A549 (cell line): ENCODE measurements at regions not wholly inside any gene's neighbourhood (a gene's known extent, or its start where the extent isn't known, plus 50 kb on each side); places are given as distances from the start of the nearest gene placed in this dataset.

Experiments used
- BHLHE40 ChIP-seq: IDR thresholded peaks from 2 replicates; pipeline ENCODE4 v1.6.1; 2012; ENCODE audit warnings: low read depth, low read length, inconsistent platforms
- JUN ChIP-seq, 2 experiments: fragments of >200 bp; sonication (Bioruptor Twin); formaldehyde crosslinking; IDR thresholded peaks; 2 replicates in 1 of 2; 3 replicates in 1 of 2; pipeline ENCODE4 v1.6.1; 2016 to 2017
- NR3C1 ChIP-seq: fragments of >200 bp; sonication (Bioruptor Twin); formaldehyde crosslinking; IDR thresholded peaks from 3 replicates; pipeline ENCODE4 v1.6.1; 2017
- PHF8 ChIP-seq: fragments of 200-600 bp; sonication (generic); IDR thresholded peaks from 2 replicates; pipeline ENCODE4 v1.6.1; 2016; ENCODE audit warnings: low read depth, mild to moderate bottlenecking, antibody characterized with exemption, moderate library complexity, borderline replicate concordance
- POLR2A ChIP-seq: IDR thresholded peaks from 2 replicates; pipeline ENCODE4 v1.6.1; 2012; ENCODE audit warnings: mild to moderate bottlenecking, low read length
- POLR2AphosphoS2 ChIP-seq: conservative IDR thresholded peaks from 2 replicates; pipeline ENCODE4 v1.6.1; 2012; ENCODE audit warnings: low read length, improper control_type of control experiment, inconsistent platforms
- RAD21 ChIP-seq, 2 experiments: fragments of >200 bp in 1 of 2; sonication (Bioruptor Twin) in 1 of 2; formaldehyde crosslinking in 1 of 2; IDR thresholded peaks in 1 of 2; conservative IDR thresholded peaks in 1 of 2; 2 replicates in 1 of 2; 3 replicates in 1 of 2; pipeline ENCODE4 v1.6.1; 2012 to 2018; ENCODE audit warnings: inconsistent platforms in 1 of 2
- RARB ChIP-seq: fragments of 250-450 bp; sonication (Bioruptor Pico); IDR thresholded peaks from 2 replicates; pipeline ENCODE4 v1.8.0; 2021; ENCODE audit warnings: mild to moderate bottlenecking, moderate library complexity
- RCOR1 ChIP-seq: fragments of 150-350 bp; IDR thresholded peaks from 2 replicates; pipeline ENCODE4 v1.6.1; 2014; ENCODE audit warnings: antibody characterized with exemption, low read length, low read depth
- SREBF2 ChIP-seq: fragments of 450-650 bp; IDR thresholded peaks from 2 replicates; pipeline ENCODE4 v1.6.1; 2014; ENCODE audit warnings: mild to moderate bottlenecking, moderate library complexity
- ZFP36 ChIP-seq: fragments of 450-650 bp; IDR thresholded peaks from 2 replicates; pipeline ENCODE4 v1.6.1; 2014; ENCODE audit warnings: borderline replicate concordance; ENCODE audit not compliant: partially characterized antibody
- TF ChIP-seq, protein P1 (sequence below): fragments of >200 bp; sonication (Bioruptor Twin); formaldehyde crosslinking; IDR thresholded peaks from 3 replicates; pipeline ENCODE4 v1.5.1; 2016
- TF ChIP-seq, protein P2 (sequence below): fragments of 200-600 bp; sonication (generic); IDR thresholded peaks from 2 replicates; pipeline ENCODE4 v1.6.1; 2016; ENCODE audit warnings: antibody characterized with exemption, mild to moderate bottlenecking, moderate library complexity
- TF ChIP-seq, protein P3 (sequence below): IDR thresholded peaks from 2 replicates; pipeline ENCODE4 v1.6.1; 2012

DNA sequence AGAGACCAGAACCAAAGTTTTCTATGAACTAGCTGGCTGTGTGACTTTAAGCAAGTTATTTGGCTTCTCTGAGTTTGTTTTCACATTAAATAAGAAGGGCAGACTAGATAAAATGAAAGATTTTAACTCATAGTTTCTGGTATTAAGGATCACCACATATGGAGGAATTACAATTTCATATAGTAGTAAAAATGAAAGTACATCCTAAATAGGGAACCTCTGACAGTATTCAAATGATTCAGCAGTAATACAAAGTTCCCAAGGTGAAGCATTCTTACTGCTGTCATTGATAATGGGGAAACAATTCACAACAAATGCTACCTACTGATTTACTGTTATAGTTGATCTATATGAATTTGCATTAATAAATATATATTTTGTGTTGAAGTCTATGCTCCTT is 170.3 kb upstream of the VRK2 start:
- TF ChIP-seq, protein P1, sequence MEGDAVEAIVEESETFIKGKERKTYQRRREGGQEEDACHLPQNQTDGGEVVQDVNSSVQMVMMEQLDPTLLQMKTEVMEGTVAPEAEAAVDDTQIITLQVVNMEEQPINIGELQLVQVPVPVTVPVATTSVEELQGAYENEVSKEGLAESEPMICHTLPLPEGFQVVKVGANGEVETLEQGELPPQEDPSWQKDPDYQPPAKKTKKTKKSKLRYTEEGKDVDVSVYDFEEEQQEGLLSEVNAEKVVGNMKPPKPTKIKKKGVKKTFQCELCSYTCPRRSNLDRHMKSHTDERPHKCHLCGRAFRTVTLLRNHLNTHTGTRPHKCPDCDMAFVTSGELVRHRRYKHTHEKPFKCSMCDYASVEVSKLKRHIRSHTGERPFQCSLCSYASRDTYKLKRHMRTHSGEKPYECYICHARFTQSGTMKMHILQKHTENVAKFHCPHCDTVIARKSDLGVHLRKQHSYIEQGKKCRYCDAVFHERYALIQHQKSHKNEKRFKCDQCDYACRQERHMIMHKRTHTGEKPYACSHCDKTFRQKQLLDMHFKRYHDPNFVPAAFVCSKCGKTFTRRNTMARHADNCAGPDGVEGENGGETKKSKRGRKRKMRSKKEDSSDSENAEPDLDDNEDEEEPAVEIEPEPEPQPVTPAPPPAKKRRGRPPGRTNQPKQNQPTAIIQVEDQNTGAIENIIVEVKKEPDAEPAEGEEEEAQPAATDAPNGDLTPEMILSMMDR = no peak
- TF ChIP-seq RCOR1 = no peak
- no peak for TF ChIP-seq PHF8
- TF ChIP-seq BHLHE40 = no peak
- no peak for TF ChIP-seq POLR2AphosphoS2
- TF ChIP-seq SREBF2 = no peak
- TF ChIP-seq, protein P2, sequence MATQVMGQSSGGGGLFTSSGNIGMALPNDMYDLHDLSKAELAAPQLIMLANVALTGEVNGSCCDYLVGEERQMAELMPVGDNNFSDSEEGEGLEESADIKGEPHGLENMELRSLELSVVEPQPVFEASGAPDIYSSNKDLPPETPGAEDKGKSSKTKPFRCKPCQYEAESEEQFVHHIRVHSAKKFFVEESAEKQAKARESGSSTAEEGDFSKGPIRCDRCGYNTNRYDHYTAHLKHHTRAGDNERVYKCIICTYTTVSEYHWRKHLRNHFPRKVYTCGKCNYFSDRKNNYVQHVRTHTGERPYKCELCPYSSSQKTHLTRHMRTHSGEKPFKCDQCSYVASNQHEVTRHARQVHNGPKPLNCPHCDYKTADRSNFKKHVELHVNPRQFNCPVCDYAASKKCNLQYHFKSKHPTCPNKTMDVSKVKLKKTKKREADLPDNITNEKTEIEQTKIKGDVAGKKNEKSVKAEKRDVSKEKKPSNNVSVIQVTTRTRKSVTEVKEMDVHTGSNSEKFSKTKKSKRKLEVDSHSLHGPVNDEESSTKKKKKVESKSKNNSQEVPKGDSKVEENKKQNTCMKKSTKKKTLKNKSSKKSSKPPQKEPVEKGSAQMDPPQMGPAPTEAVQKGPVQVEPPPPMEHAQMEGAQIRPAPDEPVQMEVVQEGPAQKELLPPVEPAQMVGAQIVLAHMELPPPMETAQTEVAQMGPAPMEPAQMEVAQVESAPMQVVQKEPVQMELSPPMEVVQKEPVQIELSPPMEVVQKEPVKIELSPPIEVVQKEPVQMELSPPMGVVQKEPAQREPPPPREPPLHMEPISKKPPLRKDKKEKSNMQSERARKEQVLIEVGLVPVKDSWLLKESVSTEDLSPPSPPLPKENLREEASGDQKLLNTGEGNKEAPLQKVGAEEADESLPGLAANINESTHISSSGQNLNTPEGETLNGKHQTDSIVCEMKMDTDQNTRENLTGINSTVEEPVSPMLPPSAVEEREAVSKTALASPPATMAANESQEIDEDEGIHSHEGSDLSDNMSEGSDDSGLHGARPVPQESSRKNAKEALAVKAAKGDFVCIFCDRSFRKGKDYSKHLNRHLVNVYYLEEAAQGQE = no peak
- TF ChIP-seq JUN (IDR thresholded peaks at IDR 0.05) = no peak
- TF ChIP-seq, protein P3, sequence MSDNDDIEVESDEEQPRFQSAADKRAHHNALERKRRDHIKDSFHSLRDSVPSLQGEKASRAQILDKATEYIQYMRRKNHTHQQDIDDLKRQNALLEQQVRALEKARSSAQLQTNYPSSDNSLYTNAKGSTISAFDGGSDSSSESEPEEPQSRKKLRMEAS = no peak
- no peak for TF ChIP-seq POLR2A
- TF ChIP-seq RARB (CRISPR knock-in tag) = no peak
- TF ChIP-seq RAD21 (conservative IDR thresholded peaks at IDR 0.05 in 1 of 2, IDR thresholded peaks at IDR 0.05 in 1 of 2) = no peak
- no peak for TF ChIP-seq ZFP36
- TF ChIP-seq NR3C1 = no peak
